ENCODE measurements at regions not wholly inside any gene's neighbourhood (a gene's known extent, or its start where the extent isn't known, plus 50 kb on each side); places are given as distances from the start of the nearest gene placed in this dataset.

- H3F3A ChIP-seq (ENCODE audit: insufficient read depth): no peaks in the 10 kb centered on the region
- no peaks in the 10 kb centered on the region for H3K36me3 ChIP-seq (ENCODE audit: low read length)
- TF ChIP-seq CTCF (IDR thresholded peaks at IDR 0.05; ENCODE audit: insufficient read depth, low read length, poor library complexity, severe bottlenecking) (no peak), EZH2phosphoT487 (conservative IDR thresholded peaks at IDR 0.05; ENCODE audit: low read length) (no peak)
- no peak overlapping the region for H3K27ac ChIP-seq (ENCODE audit: low read depth, low read length)
- no peak overlapping the region for H3K4me3 ChIP-seq (ENCODE audit: insufficient read depth, low read length, poor library complexity, severe bottlenecking)
- H3K4me2 ChIP-seq (ENCODE audit: low read depth, low read length, poor library complexity, severe bottlenecking): no peak overlapping the region
- H3K27me3 ChIP-seq (ENCODE audit: low read length): no peaks in the 10 kb centered on the region
- no peak overlapping the region for H3K9ac ChIP-seq (ENCODE audit: low read length)
- no peaks in the 10 kb centered on the region for H3K9me2 ChIP-seq (replicated peaks; ENCODE audit: insufficient read depth, low read length)
- H3K9me3 ChIP-seq (ENCODE audit: insufficient read depth, low read length): no peaks in the 10 kb centered on the region
- no peak overlapping the region for H2AFZ ChIP-seq (ENCODE audit: low read depth, low read length, severe bottlenecking)
- H3K79me2 ChIP-seq (ENCODE audit: insufficient read depth, low read length): no peaks in the 10 kb centered on the region
- no peaks in the 10 kb centered on the region for H4K20me1 ChIP-seq (ENCODE audit: low read depth, low read length)
Measured at GRCh38 chr4:41359836-41360213, 103.1 kb downstream of the UCHL1 start.

DNA sequence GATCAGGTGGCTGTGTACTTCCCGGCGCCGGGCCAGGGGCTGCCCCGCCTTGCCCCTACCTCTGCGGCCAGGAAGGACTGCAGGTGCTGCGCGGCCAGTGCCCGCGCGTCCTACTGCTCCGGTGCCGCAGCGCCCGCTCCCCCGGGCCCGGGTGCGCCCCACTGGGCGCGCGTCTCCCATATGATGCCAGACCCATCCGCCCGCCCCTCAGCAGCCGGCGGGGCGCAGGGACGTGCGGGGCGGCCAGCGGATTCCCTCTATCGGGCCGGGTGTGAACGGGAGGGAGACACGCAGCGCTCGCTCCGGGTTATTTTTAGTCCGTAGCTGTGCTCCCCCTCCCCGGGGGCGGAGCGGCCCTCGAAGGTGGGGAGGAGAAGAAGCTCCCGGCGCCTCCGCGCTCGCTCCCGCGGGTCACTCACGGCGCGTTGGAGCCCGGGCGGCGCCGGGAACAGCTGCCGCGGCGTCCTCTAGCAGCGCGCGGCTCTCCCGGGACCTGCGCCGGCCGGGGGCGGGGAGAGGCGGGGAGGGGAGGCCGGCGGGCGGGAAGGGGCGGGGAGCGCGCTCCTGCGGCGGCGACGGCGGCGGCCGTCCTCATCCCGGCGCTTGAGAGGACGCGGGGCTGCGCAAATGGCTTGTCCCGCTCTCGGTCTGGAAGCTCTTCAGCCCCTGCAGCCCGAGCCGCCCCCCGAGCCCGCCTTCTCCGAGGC, 103.6 kb downstream of the UCHL1 start:
- no peak overlapping the region for H3K27ac ChIP-seq (ENCODE audit: low read depth, low read length)
- no peak overlapping the region for H3K4me3 ChIP-seq (ENCODE audit: insufficient read depth, low read length, poor library complexity, severe bottlenecking)
- no peak overlapping the region for H3K4me2 ChIP-seq (ENCODE audit: low read depth, low read length, poor library complexity, severe bottlenecking)
- no peak overlapping the region for H3K9ac ChIP-seq (ENCODE audit: low read length)
- no peaks in the 10 kb centered on the region for H3K36me3 ChIP-seq (ENCODE audit: low read length)
- no peaks in the 10 kb centered on the region for H3K27me3 ChIP-seq (ENCODE audit: low read length)
- H3K79me2 ChIP-seq (ENCODE audit: insufficient read depth, low read length): no peaks in the 10 kb centered on the region
- no peak overlapping the region for H2AFZ ChIP-seq (ENCODE audit: low read depth, low read length, severe bottlenecking)
- no peaks in the 10 kb centered on the region for H3F3A ChIP-seq (ENCODE audit: insufficient read depth)
- H4K20me1 ChIP-seq (ENCODE audit: low read depth, low read length): no peaks in the 10 kb centered on the region
- no peak for TF ChIP-seq EZH2phosphoT487 (conservative IDR thresholded peaks at IDR 0.05; ENCODE audit: low read length)
- TF ChIP-seq CTCF (IDR thresholded peaks at IDR 0.05; ENCODE audit: insufficient read depth, low read length, poor library complexity, severe bottlenecking): no peak
- no peaks in the 10 kb centered on the region for H3K9me3 ChIP-seq (ENCODE audit: insufficient read depth, low read length)
- no peaks in the 10 kb centered on the region for H3K9me2 ChIP-seq (replicated peaks; ENCODE audit: insufficient read depth, low read length)

DNA sequence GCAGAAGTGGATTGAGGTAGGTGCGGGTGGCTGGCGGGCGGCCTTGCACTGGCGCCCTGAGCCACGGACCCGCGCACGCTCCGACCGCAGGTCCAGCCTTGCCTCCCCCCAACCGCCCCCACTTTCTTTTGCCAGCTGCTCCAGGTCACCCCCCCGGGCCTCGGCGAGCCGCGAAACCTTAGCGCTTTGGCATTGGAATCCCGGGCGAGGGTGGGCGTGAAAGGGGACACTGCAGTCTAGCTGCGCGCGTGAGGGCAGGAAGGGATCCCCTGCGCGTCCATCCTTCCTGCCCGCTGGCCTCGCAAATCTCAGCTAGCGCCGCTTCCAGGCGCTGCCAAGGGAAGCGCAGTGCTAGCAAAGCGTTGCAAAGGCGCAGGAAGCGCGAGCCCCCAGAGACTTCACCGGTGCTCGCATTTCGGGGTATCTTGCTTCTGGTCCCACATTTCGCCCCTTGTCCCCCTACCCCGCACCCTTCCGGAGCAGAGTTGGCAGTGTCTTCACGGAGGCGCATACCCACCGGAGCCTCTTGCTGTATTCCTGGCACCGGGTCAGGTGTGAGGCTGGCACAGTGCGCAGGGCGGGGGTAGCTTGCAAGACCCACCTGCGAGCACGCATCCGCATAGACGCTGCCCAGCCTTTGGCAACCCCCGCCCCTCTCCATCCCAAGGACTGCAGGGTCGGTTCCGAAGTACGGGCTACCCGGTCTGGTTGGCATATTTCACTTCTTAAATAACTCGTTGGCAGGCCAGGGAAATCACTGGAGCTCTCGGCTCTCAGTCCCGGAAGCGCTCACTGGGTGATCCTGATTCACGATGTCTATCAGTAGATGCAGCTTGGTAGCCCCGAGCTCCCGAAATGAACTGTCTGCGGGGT, 104.4 kb downstream of the UCHL1 start:
- H3K4me3 ChIP-seq (ENCODE audit: insufficient read depth, low read length, poor library complexity, severe bottlenecking): no peak overlapping the region
- H3K9me3 ChIP-seq (ENCODE audit: insufficient read depth, low read length): no peaks in the 10 kb centered on the region
- H3K79me2 ChIP-seq (ENCODE audit: insufficient read depth, low read length): no peaks in the 10 kb centered on the region
- no peak overlapping the region for H3K9ac ChIP-seq (ENCODE audit: low read length)
- no peak overlapping the region for H2AFZ ChIP-seq (ENCODE audit: low read depth, low read length, severe bottlenecking)
- no peaks in the 10 kb centered on the region for H4K20me1 ChIP-seq (ENCODE audit: low read depth, low read length)
- TF ChIP-seq CTCF (IDR thresholded peaks at IDR 0.05; ENCODE audit: insufficient read depth, low read length, poor library complexity, severe bottlenecking) (no peak), EZH2phosphoT487 (conservative IDR thresholded peaks at IDR 0.05; ENCODE audit: low read length) (no peak)
- H3K27me3 ChIP-seq (ENCODE audit: low read length): no peaks in the 10 kb centered on the region
- H3K36me3 ChIP-seq (ENCODE audit: low read length): no peaks in the 10 kb centered on the region
- no peaks in the 10 kb centered on the region for H3K9me2 ChIP-seq (replicated peaks; ENCODE audit: insufficient read depth, low read length)
- H3F3A ChIP-seq (ENCODE audit: insufficient read depth): no peaks in the 10 kb centered on the region
- H3K4me2 ChIP-seq (ENCODE audit: low read depth, low read length, poor library complexity, severe bottlenecking): no peak overlapping the region
- H3K27ac ChIP-seq (ENCODE audit: low read depth, low read length): no peak overlapping the region
